HG03064 (cell line): ENCODE measurements at regions not wholly inside any gene's neighbourhood (a gene's known extent, or its start where the extent isn't known, plus 50 kb on each side); places are given as distances from the start of the nearest gene placed in this dataset.

Experiments
- ATAC-seq: cut with Tn5 transposase; IDR thresholded peaks from one replicate; pipeline ENCODE4 v1.9.1; 2021; ENCODE audit warnings: low read depth; ENCODE audit not compliant: unreplicated experiment

DNA sequence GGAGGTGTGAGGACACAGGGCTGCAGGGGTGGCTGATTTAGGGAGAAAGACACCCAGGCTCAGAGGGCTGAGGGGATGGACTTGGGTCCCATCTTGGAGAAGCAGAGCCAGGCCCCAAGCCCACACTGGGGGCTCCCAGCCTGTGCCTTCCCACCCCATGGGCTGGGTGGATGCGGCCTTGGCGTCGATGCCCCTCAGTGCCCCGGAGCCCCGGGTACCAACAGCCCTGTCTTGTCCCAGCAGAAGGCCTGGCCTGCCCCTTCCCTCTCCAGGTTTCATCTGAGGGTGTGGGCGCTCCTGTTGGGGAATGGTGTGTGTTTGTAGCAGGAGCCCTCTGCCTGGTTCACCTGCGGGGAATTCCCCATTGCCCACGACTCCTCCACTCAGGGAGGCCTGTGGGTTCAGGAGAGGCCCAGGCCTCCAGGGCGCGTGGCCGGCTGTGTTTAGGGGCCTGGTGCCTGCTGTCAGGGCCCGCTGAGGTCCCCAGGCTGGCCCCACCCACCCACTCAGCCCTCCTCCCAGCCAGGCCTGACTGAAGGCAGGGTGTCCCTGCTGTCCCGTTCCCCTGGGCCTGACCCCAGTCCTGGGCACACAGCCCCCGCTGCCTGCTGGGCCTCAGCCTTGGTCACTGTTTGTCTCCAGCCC lies 51.1 kb upstream of the BEGAIN start:
- ATAC-seq: no peak

DNA sequence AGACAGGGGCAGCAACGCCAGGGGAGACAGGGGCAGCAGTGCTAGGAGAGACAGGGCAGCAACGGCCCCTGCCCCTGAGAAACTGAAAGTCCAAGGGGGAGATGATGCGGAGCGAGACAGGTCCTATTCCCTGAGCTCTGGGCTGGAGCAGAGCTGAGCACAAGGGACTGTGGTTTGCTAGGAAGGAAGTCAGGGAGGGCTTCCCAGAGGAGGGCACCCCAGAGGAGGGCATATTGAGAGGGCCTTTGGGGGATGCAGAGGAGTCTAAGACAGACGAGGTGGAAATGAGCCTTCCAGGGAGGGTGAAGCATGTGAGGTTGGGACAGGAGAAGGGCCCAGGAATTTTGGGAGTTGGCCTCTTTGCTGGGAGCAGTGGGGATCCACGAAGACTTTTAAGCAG lies 52.1 kb upstream of the BEGAIN start:
- no peak for ATAC-seq

DNA sequence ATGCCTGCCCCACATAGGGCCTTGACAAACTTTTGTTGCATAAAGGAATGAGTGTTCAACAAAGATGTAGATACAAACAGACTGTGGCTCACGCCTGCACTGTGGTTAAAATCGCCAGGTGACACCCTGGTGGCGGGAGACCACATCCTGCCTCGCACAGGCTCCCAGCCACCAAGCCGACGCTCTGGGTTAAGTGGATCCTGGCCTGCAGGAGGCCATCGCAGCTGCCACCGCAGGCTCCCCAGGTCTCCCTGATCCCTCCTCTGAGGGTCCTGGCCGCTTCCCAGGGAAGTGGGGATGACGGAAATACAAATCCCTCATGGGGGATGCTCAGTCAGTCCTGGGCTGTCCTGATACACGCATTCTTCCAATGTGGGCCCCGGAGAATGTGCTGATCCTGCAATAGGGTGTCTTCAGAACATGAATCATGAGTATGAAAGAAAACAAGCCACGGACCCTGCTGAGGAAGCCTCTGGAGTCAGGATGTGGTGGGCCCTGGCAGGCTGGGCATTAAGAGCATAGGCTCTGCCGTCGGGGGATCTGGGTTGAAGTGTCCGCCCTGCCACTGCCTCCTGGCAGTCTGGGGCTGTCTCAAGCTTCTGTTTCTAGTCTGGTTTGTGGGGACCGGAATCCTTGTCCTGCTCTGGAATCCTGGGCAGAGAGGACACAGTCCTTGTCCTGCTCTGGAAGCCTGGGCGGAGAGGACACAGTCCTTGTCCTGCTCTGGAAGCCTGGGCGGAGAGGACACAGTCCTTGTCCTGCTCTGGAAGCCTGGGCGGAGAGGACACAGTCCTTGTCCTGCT lies 53.5 kb upstream of the BEGAIN start:
- peak; percentile 97 for ATAC-seq

DNA sequence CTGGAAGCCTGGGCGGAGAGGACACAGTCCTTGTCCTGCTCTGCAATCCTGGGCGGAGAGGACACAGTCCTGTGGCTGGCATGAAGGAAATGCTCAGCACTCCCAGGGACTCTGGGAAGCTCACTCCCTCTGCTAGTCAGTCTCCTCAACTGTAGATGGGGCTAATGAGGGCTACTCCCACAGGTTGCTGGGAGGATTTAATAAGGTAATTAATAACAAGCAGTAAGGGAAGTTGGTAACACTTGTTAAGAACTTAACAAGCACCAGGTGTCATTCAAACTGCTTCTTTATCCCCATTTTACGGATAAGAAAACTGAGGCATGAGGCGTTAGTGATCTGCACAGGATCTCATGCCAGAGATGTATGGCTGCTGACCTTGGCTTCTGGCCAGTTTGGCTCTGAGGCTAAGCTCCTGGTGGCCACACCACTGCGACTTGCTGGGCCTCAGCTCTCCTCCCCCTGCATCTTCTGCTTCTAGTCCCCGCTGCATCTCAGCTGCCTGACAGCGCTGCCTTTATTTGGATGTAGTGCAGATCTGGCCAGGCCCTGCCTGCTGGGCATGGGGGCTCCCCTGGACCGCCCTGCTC lies 54.1 kb upstream of the BEGAIN start:
- no peak for ATAC-seq

DNA sequence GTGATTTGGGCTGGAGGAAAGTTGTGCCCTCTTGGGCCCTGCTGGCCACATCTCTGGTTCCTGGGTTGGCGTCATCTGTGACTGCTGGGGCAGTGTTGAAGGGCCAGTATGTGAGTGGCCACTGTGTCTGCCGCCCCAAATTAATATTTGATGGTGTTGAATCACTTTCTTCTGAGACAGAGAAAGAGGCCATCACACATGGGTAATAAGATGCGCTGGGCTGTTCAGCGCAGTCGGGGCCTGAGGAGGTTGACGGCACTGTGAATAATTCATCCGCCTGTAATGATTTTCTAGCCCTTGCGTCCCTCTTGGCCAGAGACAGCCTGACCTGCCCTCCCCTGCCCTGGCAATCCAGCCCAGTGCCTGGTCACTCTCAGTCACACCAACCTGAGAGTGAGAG lies 56.2 kb upstream of the BEGAIN start:
- no peak for ATAC-seq

DNA sequence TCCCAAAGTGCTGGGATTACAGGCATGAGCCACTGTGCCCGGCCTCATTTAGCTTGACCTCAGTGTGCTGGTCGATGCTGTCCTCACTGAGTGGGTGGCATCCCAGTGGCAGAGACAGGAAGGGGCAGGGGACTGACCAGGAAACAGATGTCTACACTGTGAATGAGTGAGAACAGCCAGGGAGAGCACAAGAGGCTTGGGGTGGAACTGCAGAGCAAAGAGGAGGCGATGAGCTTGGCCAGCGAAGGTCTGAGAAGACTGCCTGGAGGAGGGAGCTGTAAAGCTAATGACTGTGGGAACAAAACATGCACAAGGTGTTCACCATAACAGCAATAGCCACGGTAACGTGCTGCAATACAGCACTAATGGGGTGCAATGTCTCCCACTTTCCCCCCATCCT lies 57.2 kb upstream of the BEGAIN start:
- no peak for ATAC-seq

DNA sequence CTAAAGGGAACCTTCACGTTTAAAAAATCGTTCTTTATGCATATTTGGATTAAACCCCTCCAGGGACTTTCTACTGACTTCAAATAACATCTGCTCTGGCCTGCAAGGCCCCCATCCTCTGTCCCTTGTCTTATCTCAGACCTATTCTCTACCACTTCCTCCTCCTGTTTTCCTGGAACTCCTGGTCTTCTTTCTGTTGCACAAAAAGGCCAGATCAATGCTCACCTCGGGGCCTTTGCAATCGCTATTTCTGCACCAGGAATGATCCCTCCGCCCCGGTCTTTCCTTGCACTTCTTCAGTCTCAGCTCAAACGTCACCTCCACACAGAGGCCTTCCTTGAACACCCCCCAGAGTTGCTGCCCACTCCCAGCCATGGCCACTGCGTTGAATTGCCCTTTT lies 57.6 kb upstream of the BEGAIN start:
- no peak for ATAC-seq

DNA sequence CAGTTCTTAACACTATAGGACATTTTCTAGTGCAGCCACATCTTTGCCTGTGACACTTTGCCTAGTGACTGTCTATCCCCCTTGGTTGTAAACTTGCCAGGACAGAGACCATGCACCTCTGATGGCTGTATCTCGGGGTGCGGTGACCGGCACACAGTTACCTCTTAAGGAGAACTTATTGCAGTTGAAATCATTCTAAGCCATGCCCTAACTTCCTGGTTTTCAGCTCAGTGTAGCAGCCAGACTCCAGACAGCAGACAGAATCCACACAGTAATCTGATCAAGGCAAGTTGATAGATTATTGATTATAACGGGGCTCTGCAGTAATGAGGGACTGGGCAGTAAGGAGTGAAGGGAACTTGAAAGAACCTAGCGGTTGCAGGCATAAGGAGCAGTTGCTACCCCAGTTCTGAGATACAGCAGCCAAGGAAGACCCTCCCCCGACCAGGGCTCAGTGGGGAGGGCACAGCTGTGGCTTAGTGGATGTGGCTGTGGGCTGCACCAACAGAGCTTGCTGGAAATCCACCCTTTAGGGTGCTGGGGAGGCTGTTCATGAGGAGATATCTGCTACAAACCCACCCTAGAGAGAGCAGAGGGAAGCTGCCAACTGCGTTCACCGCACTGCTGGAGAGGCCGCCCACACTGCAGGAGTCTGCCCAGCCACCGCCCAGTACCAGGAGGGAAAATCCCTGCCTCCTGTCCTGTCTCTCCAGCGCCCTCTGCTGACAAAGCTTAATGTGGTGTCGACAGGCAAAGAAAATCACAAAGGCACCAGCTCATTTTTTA lies 58.2 kb upstream of the BEGAIN start:
- peak; percentile 85 for ATAC-seq

DNA sequence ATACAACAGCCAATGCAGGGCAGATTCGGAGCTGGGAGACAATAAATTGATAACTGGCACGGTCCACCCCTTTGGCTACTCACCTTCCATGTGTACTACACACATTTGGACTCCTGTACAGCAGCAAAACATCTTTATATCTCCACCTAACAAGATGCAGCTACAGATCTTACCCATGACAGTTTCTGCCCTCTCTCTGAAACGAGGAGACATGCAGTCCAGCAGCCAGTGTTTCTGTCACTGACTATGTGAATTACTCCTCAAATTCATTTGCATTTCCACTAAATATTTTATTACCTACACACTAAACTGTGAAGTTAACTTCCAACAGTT lies 58.7 kb upstream of the BEGAIN start:
- no peak for ATAC-seq

DNA sequence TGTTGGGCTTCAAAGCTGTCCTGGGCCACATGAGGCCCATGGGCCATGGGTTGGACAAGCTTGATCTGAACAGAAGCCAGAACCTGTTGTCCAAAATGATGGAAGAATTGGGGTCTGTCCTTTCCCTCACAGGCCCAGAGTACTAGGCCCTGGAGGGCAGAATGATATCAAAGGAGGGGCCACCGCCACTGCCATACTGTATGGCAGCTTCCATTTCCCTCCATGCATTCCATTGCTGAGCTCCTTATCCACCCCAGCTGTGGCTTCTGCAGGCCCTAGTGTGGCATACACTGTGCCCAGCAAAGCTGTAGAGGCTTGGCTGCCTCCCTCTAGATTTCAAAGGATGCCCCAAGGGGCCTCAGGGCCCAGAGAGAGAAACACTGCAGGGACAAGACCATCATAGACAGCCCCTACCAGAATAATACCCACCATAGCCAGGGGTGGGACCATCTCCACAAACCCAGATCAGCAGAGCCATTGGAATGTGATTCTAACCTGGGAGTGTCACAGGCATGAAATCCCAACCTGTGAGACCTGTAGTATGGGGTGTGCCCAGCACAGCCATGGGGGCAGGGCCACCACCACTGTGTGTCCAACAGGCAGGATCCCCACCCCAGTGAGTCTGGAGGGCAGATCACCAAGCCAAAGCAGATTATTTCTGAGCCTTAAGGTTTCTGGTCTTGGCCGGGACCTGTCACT lies 61.4 kb upstream of the BEGAIN start:
- ATAC-seq: no peak

DNA sequence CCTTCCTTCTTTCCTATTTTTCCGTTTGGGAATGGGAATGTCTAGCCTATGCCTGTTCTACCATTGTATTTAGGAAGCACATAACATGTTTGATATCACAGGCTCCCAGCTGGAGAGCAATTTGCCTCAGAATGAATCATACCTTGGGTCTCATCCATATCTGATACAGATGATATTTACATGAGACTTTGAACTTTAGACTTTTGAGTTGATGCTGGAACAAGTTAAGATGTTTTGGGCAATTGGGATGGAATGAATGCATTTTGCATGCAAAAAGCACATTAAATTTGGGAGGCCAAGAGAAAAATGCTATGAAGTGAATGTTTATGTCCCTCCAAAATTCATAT lies 61.9 kb upstream of the BEGAIN start:
- no peak for ATAC-seq

DNA sequence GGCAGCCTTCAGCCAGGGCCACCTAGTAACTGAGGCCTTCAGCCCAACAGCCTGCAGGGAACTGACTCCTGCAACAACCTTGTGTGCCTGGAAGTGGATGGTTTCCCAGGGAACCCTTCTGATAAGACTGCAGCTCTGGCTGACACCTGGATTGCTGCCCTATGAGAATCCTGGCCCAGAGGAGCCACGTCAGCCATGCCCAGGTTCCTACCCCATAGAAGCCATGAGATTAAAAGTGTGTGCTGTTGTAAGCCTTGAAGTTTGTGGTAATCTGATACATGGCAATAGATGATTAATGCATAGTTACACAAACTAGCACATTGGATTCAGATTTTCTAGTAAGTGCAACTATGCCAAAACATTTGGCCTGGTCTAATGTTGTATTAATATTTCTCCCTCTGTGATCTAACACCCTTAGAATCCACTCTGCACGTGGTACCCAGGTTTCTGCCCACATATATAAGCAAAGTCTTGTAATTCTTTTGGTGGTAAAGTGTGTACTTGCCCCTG lies 64.8 kb upstream of the BEGAIN start:
- ATAC-seq: no peak

DNA sequence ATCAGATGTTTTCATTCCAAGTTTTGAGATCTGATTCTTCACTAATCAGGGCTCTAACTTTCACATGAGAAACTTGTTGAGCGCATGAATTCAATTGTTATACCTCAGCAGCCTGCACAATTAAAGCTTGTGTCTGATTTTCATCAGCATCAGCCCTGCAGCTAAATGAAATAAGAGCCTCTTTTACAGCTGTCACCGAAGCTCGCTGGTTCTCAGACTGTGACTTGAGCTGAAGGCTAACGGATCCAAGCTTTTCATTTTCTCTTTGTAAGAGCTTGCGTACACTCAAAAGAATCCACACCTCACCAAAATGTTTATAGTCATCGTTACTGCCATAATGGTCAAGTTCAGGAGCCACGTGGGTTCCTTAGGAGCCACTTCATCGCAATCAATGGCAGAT lies 65.5 kb upstream of the BEGAIN start:
- no peak for ATAC-seq

DNA sequence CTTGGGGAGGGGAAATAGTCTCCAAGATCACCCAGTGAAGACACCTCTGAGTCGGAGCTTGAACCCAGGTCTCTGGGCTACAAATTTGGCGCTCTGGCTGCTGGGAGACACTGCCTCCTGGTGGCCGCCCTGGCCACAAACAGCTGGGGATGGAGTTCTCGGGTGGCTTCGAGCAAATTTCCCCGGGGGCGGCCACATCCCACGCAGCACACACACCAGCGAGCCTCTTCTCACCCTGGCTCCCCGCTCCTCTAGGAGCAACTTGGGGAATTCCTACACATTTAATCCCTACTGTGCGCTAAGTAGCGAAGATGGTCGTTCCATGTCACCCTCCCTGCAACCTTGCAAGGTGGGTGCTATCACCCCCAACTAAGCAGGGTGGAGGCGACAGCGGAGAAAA lies 66.2 kb upstream of the BEGAIN start:
- ATAC-seq: no peak

DNA sequence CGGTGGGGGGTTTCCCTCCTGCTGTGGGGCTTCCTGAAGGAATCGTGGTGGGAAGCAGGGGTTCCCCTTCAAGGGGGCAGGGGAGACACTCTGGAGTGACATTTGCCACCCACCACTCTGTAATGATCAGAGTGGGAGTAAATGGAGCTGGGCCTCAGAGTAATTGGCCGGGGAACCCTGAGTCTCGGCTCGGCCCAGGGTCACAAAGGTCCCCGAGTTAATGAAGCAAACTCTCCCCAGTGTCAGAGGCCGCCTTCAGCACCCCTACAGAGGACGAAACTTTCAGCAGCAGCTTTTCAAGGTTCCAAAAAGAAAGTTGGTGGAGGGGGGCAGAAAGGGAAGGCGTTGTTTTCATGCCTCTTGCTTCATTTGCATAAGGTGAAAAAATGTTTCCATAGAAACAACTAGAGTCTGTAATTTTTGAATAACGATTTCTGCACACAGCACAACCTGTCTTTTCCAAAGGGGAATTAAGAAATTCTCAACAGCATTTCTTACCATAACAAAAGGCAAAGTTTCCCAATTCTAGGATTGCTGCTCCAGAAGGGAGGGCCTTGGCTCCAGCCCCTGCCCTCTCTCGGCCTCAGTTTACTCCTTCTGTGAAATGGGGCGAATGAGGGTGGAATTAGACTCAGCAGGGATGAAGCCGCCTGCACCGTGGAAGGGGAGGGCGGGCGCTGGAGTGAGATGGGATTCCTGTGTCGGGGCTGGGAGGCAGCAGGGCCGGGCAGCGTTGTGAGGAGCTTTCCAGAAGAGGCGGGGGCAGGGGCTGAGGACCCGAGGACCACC lies 67.0 kb upstream of the BEGAIN start:
- no peak for ATAC-seq

DNA sequence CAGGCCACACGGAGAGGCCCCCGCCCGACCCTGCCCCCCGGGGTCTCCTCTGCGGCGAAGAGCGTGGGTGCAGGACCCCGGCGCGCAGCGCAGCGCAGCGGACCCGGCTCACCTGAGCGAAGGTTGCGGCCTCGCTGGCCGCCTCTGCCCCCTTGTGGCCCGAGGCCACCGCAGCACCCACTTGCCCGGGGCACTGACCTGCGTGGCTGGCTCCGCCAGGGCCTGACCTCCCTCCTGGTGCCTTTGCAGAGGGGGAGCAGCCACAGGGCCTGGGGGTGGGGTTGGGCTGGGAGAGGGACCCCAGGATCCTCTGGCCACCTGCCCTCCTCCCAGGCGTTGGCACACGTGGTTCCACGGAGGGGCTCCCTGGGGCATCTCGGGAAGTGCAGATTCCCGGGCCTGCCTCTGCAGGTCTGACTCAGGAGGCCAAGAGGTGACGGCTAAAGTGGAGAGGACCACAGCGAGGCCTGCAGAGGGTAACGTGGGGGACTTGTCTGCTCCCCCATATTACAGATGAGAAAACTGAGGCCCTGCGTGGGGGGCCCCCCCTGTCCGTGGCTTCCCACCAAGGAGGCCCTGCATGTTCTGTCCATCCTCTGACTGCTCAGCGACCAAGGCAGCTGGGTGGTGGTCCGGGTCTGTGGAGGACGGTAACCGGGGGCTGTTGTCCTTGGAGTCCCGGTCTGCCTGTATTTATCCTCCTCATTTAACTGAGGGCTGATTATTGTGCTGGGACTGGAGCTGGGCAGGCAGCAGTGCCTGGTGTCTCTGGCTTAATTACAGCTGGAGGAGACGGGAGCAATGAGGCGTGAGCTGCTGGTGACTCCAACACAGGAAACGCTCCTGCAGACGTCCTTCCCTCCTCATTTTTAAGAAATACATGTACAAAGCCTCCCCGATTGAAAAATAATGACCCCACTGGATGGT lies 67.9 kb upstream of the BEGAIN start:
- ATAC-seq: no peak

DNA sequence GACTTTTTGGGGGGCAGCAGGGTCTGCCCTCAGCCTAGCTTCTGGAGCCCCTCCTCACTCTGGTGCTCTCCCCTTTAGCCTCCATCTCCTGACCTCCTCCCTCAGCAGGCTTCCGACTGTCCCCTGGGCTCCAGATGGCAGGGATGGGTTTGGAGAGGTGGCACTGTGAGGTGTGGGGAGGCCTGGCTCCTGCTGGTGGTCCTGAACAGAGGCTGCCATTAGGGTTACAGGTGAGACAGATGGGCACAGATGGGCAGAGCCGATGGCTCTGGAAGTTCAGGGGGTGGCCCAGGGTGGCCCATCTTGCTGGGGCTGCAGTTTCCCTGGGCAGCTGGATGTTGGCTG lies 68.5 kb upstream of the BEGAIN start:
- no peak for ATAC-seq

DNA sequence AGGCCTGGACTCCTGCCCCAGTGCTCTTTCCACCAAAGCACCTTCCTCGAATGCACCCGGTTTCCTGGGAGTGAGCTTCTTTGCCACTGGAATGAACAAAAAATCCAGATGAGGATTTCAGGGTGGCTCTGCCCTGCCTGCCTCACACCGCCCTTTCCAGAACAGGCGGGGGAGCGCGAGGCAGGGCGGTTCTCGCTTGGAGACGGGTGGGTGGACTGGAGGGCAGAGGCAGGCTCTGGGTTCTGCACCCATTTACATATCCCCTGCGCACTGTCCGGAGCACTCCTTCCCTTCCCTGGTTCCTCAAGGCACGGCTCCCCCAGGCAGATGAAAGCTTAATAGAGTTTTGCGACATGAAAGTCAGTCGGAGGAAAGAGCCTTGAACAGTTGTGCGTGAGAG lies 69.7 kb upstream of the DLK1 start:
- no peak for ATAC-seq

DNA sequence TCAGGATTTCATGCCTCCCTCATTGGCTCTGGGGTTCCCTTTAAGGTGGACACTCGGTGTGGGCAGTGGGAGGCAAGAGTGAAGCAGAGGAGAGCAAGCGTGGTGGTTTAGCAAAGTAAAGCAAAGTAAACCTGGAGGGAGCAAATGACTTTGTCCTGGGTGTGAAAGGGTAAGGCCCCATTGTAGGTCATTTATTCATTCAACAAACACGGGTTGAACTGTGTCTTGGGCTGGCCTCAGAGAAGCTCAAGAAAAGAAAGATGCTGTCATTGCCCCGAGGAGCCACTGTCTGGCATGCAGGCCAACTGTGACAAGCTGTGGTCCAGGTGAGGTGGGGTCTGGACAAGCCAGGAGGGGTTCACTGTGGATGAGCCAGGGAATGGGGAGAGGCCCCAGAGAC lies 68.9 kb upstream of the DLK1 start:
- no peak for ATAC-seq
